ENCODE measurements at regions not wholly inside any gene's neighbourhood (a gene's known extent, or its start where the extent isn't known, plus 50 kb on each side); places are given as distances from the start of the nearest gene placed in this dataset.

GRCh38 chr20:17043323-17043722, 183.5 kb upstream of the PCSK2 start (continued):
- TF ChIP-seq ZNF148 (tag by site-specific recombination; IDR thresholded peaks at IDR 0.05; ENCODE audit: borderline replicate concordance) (no peak), ZFP37 (tag by site-specific recombination; IDR thresholded peaks at IDR 0.05) (no peak), ELK4 (IDR thresholded peaks at IDR 0.05; ENCODE audit: borderline replicate concordance, low read depth, low read length) (no peak), AEBP2 (tag by site-specific recombination; IDR thresholded peaks at IDR 0.05; ENCODE audit: borderline replicate concordance) (no peak), PRDM1 (tag by site-specific recombination; IDR thresholded peaks at IDR 0.05) (no peak), ZNF596 (tag by site-specific recombination; IDR thresholded peaks at IDR 0.05) (no peak)

DNA sequence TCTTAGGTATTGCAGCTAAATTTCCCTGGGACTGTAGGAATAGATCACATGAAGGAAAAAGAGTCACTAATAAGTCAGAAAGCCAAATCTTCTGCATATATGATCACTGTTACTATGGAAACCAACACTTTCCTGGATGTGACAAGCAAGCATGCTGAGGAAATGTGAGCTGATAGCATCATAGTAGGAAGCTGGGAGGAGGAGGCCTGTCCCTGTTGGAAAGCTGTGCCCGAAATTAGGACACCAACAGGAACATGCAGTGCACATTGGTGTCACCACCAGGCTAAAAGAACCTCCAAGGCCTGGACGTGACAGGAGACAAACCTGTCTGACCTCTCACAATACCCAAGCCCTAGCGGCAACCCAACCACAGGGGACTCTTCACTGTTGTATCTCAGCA, 181.9 kb upstream of the PCSK2 start:
- ChIA-PET CTCF (no interaction called here), POLR2A (no interaction called here)
- no peak for TF ChIP-seq KLF10 (tag by site-specific recombination; IDR thresholded peaks at IDR 0.05)
- no peak for TF ChIP-seq OVOL3 (tag by site-specific recombination; IDR thresholded peaks at IDR 0.05)
- TF ChIP-seq ZNF324 (tag by site-specific recombination; IDR thresholded peaks at IDR 0.05), result no peak
- TF ChIP-seq ZNF558 (tag by site-specific recombination; IDR thresholded peaks at IDR 0.05), result no peak
- TF ChIP-seq ZSCAN16 (tag by site-specific recombination; IDR thresholded peaks at IDR 0.05), result no peak
- TF ChIP-seq ZNF600 (tag by site-specific recombination; IDR thresholded peaks at IDR 0.05), result no peak
- TF ChIP-seq, protein P1, sequence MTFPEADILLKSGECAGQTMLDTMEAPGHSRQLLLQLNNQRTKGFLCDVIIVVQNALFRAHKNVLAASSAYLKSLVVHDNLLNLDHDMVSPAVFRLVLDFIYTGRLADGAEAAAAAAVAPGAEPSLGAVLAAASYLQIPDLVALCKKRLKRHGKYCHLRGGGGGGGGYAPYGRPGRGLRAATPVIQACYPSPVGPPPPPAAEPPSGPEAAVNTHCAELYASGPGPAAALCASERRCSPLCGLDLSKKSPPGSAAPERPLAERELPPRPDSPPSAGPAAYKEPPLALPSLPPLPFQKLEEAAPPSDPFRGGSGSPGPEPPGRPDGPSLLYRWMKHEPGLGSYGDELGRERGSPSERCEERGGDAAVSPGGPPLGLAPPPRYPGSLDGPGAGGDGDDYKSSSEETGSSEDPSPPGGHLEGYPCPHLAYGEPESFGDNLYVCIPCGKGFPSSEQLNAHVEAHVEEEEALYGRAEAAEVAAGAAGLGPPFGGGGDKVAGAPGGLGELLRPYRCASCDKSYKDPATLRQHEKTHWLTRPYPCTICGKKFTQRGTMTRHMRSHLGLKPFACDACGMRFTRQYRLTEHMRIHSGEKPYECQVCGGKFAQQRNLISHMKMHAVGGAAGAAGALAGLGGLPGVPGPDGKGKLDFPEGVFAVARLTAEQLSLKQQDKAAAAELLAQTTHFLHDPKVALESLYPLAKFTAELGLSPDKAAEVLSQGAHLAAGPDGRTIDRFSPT (tag by site-specific recombination; IDR thresholded peaks at IDR 0.05), result no peak
- no peak for TF ChIP-seq SALL2 (tag by site-specific recombination; IDR thresholded peaks at IDR 0.05; ENCODE audit: borderline replicate concordance)
- no peak for TF ChIP-seq RBAK (tag by site-specific recombination; IDR thresholded peaks at IDR 0.05)
- no peak for TF ChIP-seq MYNN (tag by site-specific recombination; IDR thresholded peaks at IDR 0.05; ENCODE audit: borderline replicate concordance)
- TF ChIP-seq ZNF391 (tag by site-specific recombination; IDR thresholded peaks at IDR 0.05; ENCODE audit: borderline replicate concordance, low read depth), result no peak
- TF ChIP-seq MZF1 (tag by site-specific recombination; IDR thresholded peaks at IDR 0.05; ENCODE audit: borderline replicate concordance), result no peak
- no peak for TF ChIP-seq ZNF560 (tag by site-specific recombination; IDR thresholded peaks at IDR 0.05; ENCODE audit: borderline replicate concordance)
- no peak overlapping the region for H3K27ac ChIP-seq (ENCODE audit: extremely low read depth, low read depth, low read length)
- no peaks in the 10 kb centered on the region for H3K9me3 ChIP-seq (ENCODE audit: control insufficient read depth, insufficient read depth, low read depth, low read length)
- H3K36me3 ChIP-seq (ENCODE audit: control insufficient read depth in 2 of 2, insufficient read depth in 1 of 2, low read length in 2 of 2), result no peaks in the 10 kb centered on the region
- H3K4me1 ChIP-seq (ENCODE audit: control insufficient read depth, insufficient read depth, low read length), result no peaks in the 10 kb centered on the region
- H3K4me3 ChIP-seq (ENCODE audit: low read depth, low read length), result no peak overlapping the region

Data from HEK293 (cell line).